Activated CD4-positive, alpha-beta T cell treated with anti-CD3 and anti-CD28 coated beads, Interleukin-2, amount 50 U/mL, for 48 hours (primary cell): ENCODE measurements at regions not wholly inside any gene's neighbourhood (a gene's known extent, or its start where the extent isn't known, plus 50 kb on each side); places are given as distances from the start of the nearest gene placed in this dataset.
"Not testable (repeated sequence)": the region's sequence is repeated elsewhere in the genome, so short reads cannot be mapped to it uniquely, and the experiment has no call there.

Experiments used
- DNase-seq, 2 experiments: peaks; one replicate each; pipeline ENCODE4 v3.0.0-alpha.2; 2020

GRCh38 chr16:46386805-46387620 lies 234.2 kb downstream of the SHCBP1 start:
- DNase-seq: not testable (repeated sequence)

- not testable (repeated sequence) for DNase-seq
These were observed 234.9 kb downstream of the SHCBP1 start for GRCh38 chr16:46386110-46386771.

- DNase-seq: peak in 1 of 2 experiments; percentile 15
These were observed 236.7 kb downstream of the SHCBP1 start for GRCh38 chr16:46384285-46385061.

DNA sequence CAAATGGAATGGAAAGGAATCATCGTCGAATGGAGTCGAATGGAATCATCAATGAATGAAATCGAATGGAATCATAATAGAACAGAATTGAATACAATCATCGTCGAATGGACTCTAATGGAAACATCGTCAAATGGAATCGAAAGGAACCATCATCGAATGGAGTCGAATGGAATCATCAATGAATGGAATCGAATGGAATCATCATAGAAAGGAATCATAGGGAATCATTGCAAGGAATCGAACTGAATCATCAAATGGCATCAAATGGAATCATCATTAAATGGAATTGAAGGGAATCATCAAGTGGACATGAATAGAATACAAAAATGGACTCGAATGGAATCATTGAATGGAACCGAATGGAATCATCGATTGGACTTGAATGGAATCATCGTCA lies 237.6 kb downstream of the SHCBP1 start:
- DNase-seq: not testable (repeated sequence)

- not testable (repeated sequence) for DNase-seq
These were observed 238.2 kb downstream of the SHCBP1 start for GRCh38 chr16:46382791-46383541.

- not testable (repeated sequence) for DNase-seq
These were observed 239.1 kb downstream of the SHCBP1 start for GRCh38 chr16:46382079-46382478.

DNA sequence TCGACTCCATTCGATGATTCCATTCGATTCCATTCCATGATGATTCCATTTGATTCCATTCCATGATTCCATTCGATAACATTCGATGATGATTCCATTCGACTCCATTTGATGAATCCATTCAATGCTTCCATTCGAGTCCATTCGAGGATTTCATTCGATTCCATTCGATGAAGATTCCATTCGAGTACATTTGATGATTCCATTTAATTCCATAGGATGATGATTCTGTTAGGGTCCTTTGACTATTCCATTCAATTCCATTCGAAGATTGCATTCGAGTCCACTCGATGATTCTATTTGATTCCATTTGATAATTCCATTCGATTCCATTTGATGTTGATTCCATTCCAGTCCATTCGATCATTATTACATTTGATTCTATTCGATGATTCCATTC lies 239.8 kb downstream of the SHCBP1 start:
- DNase-seq: not testable (repeated sequence)
